UCSD-AML1 (cell line): ENCODE measurements at regions not wholly inside any gene's neighbourhood (a gene's known extent, or its start where the extent isn't known, plus 50 kb on each side); places are given as distances from the start of the nearest gene placed in this dataset.

Experiments used
- DNase-seq: peaks from one replicate; lab custom pipeline; 2025; ENCODE audit not compliant: unreplicated experiment; lab: John Stamatoyannopoulos, UW

DNA sequence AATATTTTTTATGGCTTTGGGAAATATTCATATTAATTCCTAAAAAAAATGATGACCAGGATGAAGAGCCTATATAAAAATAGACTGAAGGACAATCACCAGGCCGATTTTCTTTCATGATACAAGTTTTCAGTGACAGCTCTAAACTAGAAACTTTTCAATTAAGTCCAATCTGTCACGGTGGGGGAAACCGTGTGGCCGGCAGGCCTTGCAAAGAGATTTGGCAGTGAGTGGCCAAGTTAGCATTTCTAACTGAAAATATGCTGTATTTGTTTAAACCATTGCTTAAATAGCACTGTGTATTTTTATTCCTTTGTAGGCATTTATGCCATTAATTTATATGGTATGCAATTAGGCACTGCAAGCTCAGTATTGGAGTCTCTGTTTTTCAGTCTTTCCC is 294.5 kb upstream of the NRIP1 start:
- DNase-seq: no peak

DNA sequence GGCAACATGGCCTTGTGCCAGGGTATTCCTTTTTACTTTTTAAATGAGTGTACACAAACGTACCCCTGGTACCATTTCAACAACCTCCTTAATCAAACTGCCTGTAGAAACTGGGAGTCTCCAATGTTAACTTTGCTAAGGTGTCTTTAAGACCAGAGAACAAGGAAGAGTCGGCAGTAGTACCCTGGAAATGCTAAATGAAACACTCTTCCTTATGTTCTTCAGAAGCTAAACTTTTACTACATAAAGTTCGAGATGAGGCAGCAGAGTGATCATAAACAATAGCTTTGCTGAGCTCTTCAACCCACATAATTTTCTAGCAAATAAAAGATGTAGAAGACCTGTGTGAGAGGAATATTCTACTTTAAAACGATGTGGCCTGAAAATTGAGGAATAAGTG is 297.7 kb upstream of the NRIP1 start:
- DNase-seq: no peak

DNA sequence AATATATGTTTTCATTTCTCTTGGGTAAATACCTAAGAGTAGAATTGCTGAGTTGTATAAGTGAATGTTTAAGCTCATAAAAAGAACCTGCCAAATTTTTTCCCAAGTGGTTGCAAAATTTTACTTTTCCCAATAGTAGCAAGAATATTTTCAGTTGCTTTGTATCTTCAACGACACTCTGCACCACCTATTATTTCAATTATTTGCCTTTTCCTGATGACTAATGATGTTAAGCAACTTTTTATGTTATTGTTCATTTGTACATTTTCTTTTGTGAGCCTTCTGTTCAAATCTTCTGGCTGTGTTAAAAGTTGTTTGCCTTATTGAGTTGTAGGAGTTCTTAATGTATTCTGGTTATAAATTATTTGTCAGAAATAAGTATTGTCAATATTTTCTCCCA is 299.1 kb upstream of the NRIP1 start:
- no peak for DNase-seq

DNA sequence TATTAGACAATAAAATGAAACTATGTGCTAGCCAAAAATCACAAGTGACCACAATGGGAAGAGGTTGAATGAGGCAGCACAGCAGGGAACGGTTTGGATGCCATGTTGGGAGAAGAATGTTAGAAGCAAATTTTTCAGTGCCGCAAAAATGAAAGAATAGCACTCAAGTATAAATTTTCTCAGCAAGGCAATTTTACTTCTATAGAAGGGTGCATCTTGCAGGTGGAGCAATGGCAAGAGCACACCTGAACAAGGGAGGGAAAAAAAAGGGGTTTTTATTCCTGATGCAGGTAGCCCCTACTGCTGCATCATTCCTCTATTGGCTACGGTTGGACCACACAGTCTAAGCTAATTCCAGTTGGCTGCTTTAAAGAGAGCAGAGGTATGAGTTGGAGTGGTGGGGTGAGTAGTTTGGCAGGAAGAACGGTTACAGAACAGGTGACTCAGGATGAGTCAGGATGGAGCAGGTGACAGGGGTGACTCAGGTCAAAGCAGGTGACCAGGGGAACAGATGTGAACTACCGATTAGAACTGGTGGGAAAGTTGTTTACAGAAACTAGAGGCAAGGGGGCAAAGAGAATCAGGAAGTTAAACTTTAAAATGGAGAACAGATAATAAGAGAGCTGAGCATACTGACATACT is 301.1 kb upstream of the NRIP1 start:
- no peak for DNase-seq

DNA sequence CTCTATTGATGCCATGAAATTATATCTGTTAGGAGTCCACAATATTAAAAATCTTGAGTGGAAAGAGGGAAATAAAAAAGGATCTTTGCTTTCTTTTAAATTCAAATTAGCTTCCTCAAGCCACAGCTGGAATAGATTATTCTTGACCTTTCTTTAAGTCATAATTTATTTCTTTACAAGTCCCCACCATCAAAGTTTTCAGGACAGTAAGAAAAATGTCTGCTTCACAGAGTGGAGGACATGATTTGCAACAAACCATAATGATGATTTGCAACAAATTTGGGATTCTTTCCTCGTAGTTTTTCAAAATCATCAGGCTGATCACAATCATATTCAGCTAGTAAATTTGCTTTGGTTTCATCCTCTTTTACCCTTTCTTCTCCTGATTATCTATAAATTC is 301.8 kb upstream of the NRIP1 start:
- DNase-seq: no peak

DNA sequence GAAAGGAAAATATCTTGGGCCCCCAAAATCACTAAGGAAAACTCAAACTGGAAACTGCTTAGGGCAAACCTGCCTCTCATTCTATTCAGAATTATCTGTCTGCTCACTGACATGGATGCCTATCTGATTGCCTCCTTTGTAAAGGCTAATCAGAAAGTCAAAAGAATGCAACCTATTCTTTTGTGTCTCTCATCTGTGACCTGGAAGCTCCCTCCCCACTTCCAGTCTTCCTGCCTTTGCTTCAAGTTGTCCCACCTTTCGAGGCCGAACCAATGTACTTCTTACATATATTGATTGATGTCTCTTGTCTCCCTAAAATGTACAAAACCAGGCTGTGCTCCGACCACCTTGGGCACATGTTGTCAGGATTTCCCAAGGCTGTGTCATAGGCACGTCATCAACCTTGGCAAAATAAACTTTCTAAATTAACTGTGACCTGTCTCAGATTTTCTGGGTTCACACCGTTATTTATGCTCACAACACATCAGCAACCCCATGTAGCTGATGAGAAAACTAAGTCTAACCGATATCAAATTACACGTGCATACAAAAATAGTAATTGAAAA is 302.3 kb upstream of the NRIP1 start:
- no peak for DNase-seq

DNA sequence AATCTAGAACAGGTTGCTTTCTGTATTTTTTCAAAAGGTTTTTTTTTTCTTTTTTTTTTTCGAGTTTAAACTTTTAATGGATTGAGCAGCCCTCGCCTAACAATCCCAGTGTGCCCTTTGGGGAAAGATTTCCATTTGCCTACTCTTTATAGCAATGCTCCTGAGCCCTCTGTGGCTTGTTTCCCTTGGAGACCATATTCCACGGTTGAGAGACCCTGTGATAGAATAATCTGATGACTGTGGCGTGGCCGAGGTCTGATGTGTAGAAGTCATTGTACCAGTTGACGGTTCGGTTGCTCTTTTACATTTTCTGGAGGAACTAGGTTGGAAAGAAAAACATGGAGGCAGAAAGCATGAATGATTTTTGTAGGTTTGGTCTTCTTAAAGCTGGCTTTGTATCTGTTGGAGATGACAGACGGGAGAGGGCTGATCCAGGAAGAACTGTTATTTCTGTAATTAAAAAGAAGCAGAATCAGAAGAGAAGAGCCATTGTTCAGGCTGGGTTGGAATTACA is 305.7 kb upstream of the NRIP1 start:
- no peak for DNase-seq

DNA sequence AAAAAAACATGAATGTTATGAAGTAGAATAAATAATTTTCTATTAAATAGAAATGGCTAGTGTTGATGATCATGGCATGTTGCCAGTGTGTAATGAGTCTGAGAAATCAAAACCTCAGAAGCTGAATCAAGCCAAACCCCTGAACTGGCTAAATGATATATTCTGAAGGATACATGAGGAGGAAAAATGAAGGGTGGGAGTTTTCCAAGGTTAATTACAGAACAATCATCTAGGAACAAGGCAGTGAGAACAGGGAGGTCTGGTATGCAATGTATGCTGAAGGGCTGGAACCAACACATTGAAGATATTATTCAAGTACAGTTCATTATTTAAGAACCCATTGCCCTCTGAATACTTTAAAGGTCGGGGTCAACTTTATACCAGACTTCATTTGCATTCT is 309.1 kb upstream of the NRIP1 start:
- DNase-seq: no peak

DNA sequence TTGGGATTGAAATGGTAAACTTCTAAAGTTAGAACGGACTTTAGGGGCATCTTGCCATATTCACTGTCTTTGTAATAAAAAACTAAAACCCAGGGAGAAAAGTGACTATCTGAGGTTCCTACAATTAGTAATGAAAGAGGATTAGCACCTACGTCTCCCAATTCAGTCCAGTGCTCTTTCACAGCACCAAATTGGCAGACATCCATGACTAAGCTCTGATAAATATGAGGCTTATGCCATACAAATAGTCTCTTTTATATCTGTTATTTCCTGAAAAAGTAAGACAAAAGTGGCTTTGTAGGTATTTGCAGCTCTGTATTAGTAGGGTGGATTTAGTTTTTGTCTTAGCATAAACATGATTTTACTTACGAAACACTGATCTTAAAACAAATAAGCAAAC is 315.0 kb upstream of the NRIP1 start:
- DNase-seq: no peak

DNA sequence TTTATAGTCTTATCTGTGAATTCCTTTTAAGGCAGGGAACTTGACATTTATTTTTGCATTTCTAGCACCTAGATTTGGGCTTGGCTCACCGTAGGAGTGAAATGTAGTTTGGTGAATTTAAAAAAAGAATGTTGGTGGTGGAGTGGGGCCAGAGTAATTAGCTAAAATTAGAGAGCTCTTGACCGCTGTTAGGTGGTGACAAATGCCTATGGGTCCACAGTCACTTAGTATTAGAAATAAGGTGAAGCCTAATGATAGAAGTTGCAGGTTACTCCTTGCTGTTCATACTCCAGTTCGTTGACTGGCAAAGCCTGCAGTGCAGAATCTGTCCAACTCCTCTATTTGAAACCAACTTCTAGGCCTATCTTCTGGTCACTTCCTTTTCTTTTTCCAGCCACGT is 318.8 kb upstream of the NRIP1 start:
- no peak for DNase-seq

DNA sequence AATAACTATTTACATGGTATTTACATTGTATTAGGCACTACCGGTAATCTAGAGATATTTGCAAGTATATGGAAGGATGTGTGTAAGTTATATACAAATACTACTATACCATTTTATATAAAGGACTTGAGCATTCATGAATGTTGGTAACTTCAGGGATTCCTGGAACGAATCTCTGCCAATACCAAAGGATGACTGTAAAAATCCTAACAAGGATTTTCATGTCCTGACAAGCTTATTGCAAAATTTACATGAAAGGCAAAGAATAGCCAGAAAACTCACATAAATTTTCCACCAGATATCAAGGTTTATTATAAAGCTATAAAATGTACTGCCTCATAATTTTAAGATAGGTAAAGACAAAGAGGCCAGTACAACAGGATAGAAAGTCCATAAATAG is 325.2 kb upstream of the NRIP1 start:
- no peak for DNase-seq

DNA sequence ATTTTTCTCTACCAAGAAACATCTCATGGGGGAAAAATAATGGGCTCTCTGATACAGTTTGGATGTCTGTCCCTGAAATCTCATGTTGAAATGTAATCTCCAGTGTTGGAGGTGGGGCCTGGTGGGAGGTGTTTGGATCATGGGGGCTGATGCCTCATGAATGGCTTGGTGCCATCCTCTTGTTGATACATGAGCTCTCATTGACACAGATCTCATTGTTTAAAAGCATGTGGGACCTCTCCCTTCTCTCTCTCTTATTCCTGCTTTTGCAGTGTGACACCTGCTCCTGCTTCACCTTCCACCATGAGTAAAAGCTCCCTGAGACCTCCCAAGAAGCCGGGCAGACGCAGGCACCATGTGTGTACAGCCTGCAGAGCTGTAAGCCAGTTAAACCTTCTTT is 332.5 kb upstream of the NRIP1 start:
- no peak for DNase-seq

DNA sequence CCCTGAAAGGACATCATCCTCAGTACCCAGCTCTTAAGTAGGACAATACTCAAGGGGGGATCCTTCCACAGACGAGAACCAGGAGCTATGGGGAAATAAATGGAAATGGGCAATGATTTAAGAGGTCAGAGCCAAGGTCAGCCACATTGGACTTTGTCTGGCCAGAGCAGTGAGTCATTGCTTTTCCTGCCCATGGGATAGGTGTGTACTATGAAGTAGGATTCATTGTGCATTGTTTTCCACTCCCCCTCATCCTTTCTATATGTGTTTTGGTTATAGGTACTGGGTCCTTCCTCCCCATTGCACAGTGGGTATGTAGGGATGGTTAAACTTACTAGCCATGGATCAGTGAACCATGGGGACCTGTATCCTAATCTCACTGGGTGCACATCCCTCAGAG is 328.9 kb upstream of the USP25 start:
- DNase-seq: no peak

DNA sequence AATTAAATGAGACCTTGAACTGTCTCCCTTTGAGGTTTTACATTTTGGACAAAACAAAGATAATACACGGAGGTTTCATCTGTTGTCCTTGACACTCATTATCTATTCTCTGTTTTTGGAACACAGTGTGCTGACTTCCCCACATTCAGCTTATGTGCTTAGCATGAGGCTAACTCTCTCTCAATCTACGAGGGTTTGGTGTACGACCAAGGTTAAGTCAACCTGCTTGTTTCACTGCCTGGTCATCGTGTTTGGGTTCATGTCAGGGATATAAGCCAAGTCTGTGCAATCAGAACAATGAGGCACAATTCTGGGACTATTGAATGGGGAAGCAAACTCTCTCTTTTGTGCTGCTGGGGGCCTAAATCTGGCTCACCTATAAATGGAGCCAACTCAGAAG is 328.5 kb upstream of the USP25 start:
- DNase-seq: no peak

DNA sequence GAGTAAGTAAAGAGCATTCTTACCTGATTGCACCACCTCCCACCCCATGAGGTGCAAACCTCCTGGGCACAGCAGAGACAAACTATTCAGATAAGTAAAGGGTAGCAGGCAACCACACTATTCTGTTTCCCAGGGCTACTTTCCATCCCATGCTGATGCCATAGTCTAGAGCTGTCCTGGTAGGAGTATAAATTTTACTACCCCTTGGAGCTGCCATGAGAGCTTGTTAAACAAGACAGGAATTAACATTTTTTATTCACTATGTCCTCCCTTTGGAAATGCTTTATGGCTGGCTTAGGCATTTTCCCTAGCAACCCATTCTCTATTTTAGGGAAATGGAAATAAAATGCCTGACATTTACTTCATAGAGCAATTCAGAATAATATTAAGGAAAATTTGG is 324.6 kb upstream of the USP25 start:
- no peak for DNase-seq

DNA sequence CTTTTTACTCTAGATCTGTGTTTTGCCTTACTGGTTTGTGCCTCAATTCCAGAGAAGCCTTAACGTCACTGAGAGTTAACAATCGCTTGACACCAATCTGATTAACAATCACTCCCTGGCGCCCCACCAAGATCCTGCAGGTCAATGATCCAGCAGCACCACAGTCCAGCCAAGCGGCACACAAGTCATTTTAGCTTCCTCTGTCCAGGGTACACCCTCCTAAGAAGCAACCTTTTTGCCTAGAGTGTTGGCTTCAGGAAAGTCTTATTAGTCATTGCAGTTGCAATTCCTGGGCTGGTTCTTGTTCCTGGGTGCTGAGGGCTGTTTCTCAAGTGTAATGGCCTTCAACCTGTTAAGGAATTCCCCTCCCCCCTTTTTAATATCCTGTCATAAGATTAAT is 323.0 kb upstream of the USP25 start:
- no peak for DNase-seq

DNA sequence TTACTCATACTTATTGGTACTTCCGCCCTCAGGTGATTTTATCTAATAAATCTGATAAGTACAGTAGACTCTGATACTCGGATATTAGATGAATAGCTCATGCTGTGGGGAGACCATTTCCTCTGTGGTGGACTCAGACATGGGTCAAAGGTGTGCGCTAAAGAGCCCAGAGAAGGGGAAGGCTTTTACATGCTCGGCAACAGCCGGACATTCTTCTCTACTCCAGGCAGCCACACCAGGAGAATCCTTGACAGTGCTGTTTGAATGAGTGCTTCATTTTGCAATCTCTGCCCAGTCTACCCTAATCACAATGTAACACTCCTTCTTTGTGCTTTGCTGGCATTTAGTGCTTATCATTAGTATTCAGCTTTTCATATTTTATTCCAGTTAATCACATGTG is 322.2 kb upstream of the USP25 start:
- DNase-seq: no peak

DNA sequence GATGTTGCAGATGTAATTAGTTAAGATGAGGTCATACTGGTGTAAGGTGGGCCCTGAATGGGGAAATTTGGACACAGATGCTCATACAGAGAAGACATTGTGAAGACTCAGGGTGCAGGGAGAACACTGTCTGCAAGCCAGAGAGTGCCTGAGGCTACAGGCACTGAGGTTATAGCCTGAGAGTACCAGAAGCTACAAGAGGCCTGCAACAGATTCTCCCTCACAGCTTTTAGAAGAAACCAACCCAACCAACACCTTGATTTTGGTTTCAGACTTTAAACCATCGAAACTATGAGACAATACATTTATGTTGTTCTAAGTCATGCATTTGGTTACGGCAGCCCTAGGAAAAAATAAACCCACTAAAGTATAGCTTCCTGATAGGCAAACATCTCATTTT is 321.7 kb upstream of the USP25 start:
- no peak for DNase-seq

DNA sequence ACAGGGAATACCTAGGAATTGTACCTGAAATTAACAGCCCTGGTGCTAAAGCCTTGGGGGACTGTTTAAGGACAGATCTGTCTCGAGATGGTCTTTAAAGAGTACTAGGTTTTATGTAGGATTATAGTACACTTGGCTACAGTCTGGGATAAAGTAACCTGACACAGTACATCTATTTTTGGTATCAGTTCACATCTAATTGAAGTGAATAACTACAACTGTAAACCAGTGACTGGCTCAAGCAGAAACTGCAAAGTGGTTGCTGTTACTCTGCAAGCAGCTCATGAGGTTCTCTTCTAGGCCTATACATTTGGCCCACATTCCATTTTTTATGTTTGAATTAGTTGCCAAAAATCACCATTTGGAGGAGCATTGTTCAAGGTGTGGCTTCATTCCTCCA is 320.8 kb upstream of the USP25 start:
- no peak for DNase-seq

DNA sequence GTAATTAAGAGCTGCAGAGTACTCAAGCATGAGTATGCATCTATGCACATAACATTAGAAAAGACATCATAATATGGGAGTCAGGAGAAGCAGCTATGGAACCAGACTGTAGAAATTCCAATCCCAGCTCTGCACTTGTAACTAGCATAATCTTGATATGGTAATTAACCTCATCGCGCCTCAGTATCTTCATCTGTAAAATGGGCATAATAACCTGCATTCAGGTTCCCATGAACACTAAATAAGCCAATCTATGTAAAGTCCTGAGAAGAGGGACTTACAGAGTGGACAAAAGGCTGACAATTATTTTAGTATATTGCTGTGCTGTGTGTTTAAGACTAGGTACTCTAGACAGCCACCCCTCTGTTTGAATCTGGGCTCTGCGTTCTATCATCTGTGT is 318.9 kb upstream of the USP25 start:
- DNase-seq: no peak

DNA sequence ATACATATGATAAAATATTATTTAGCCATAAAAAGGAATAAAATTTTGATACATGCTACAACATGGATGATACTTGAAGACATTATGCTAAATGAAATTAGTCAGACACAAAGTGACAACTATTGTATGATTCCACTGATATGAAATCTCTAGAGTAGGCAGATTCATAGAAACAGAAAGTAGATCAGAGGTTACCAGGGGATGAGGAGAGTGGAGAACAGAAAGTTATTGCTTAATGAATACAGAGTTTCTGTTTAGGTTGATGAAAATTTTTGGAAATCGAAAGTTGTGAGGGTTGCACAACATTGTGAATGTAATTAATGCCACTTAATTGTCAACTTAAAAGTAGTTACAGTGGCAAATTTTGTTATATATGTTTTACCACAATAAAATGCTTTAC is 315.7 kb upstream of the USP25 start:
- DNase-seq: no peak

DNA sequence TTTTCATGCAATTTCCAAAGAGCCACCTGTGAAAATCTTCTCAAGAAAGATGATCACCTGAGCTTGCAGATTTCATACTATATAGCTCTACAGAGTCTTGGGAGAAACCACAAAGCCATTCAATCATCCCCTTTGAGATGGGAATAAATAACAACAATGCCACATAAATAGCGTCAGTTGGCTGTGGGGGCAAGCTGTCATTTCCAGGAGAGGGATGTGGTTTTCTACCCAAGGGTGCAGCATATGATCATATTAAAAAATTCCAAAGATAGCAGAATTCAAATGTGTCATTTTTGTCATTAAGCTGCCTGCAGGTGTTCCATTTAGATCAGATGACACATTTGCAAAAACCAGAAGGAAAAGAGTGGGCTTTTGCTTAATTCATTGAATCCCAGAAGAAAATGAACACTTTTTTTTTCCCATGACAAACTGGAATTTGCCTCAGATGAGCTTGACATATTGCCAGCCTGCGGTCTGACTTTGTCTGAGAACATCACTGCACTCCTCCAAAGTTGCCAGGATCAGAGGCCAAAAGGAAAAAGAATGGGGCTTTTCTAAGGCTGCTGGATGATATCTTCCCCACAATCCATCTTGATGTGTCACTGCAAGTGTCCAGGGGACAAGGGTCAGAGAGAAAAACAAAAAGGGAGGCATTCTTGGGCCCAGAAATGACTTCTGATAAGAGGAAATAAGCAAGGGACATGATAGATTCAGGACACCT is 314.1 kb upstream of the USP25 start:
- no peak for DNase-seq

DNA sequence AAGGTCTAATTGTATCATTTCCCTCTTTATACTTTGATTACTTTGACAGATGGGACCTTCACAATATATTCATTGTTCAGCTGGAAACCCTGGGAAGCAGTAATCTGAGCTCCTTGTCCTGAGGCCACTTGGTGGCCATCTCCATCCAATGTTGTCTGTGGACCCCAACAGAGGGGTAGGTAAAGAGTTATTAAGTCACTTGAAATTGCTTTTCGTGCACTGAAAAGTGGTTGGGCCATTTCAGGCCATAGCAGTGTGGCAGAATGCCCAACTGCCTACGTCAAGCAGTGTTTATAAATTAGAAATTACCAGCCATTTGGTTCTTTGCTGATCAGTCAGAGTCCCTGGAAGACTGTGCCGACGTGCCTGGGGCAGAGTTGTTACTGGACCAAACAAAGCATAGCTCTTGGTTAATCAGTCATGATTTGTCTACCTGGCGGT is 308.3 kb upstream of the USP25 start:
- DNase-seq: no peak
